ENCODE measurements at regions not wholly inside any gene's neighbourhood (a gene's known extent, or its start where the extent isn't known, plus 50 kb on each side); places are given as distances from the start of the nearest gene placed in this dataset.

GRCh38 chr4:128615197-128615596 is 194.3 kb upstream of the JADE1 start:
- TF ChIP-seq CTCF (IDR thresholded peaks at IDR 0.05) (no peak), POLR2A (IDR thresholded peaks at IDR 0.05) (no peak)

Measured in lower leg skin (tissue), 3 donors.